ENCODE measurements at regions not wholly inside any gene's neighbourhood (a gene's known extent, or its start where the extent isn't known, plus 50 kb on each side); places are given as distances from the start of the nearest gene placed in this dataset.

GRCh38 chr7:54955696-54956420 lies 63.0 kb upstream of the EGFR start:
- Histone ChIP-seq H3K4me1 (no peaks in the 10 kb centered on the region), H3K27ac (no peak overlapping the region), H3K4me3 (no peak overlapping the region), H3K27me3 (no peaks in the 10 kb centered on the region), H3K9me3 (no peaks in the 10 kb centered on the region), H3K36me3 (no peaks in the 10 kb centered on the region)
- TF ChIP-seq EP300 (IDR thresholded peaks at IDR 0.05) (no peak), POLR2A (IDR thresholded peaks at IDR 0.05) (no peak), POLR2AphosphoS5 (IDR thresholded peaks at IDR 0.05) (no peak), CTCF (IDR thresholded peaks at IDR 0.05) (no peak)
- no peak for DNase-seq (ENCODE audit: low spot score in 2 of 2)
- WGBS, result 77% methylated on average over 8 of the region's 8 CpGs

GRCh38 chr7:54956865-54957264 lies 62.0 kb upstream of the EGFR start:
- no peaks in the 10 kb centered on the region for H3K4me1 ChIP-seq
- 92% methylated on average over 12 of the region's 13 CpGs for WGBS

GRCh38 chr7:54960517-54960916 lies 58.3 kb upstream of the EGFR start:
- H3K4me3 ChIP-seq, result no peak overlapping the region
- H3K27ac ChIP-seq, result no peak overlapping the region
- no peaks in the 10 kb centered on the region for H3K36me3 ChIP-seq
- WGBS, result 85% methylated on average over 3 of the region's 3 CpGs
- H3K27me3 ChIP-seq, result no peaks in the 10 kb centered on the region
- no peaks in the 10 kb centered on the region for H3K9me3 ChIP-seq
- H3K4me1 ChIP-seq, result no peaks in the 10 kb centered on the region
- TF ChIP-seq CTCF (IDR thresholded peaks at IDR 0.05), result no peak
- no peak for TF ChIP-seq EP300 (IDR thresholded peaks at IDR 0.05)
- TF ChIP-seq POLR2AphosphoS5 (IDR thresholded peaks at IDR 0.05), result no peak
- no peak for TF ChIP-seq POLR2A (IDR thresholded peaks at IDR 0.05)
- no peak for DNase-seq (ENCODE audit: low spot score in 2 of 2)

More at GRCh38 chr7:54956865-54957264, 62.0 kb upstream of the EGFR start:
- Histone ChIP-seq H3K27ac (no peak overlapping the region), H3K4me3 (no peak overlapping the region), H3K9me3 (no peaks in the 10 kb centered on the region), H3K27me3 (no peaks in the 10 kb centered on the region), H3K36me3 (no peaks in the 10 kb centered on the region)
- no peak for DNase-seq (ENCODE audit: low spot score in 2 of 2)
- TF ChIP-seq POLR2A (IDR thresholded peaks at IDR 0.05), result no peak
- no peak for TF ChIP-seq POLR2AphosphoS5 (IDR thresholded peaks at IDR 0.05)
- TF ChIP-seq CTCF (IDR thresholded peaks at IDR 0.05), result no peak
- TF ChIP-seq EP300 (IDR thresholded peaks at IDR 0.05), result no peak

GRCh38 chr7:54961391-54961790 lies 57.4 kb upstream of the EGFR start:
- 39% methylated on average over 6 of the region's 6 CpGs for WGBS
- TF ChIP-seq POLR2AphosphoS5 (IDR thresholded peaks at IDR 0.05), result no peak
- no peak for TF ChIP-seq EP300 (IDR thresholded peaks at IDR 0.05)
- no peak for TF ChIP-seq POLR2A (IDR thresholded peaks at IDR 0.05)
- no peak for TF ChIP-seq CTCF (IDR thresholded peaks at IDR 0.05)
- no peak overlapping the region for H3K27ac ChIP-seq

GRCh38 chr7:54963155-54963554 lies 55.7 kb upstream of the EGFR start:
- no peak for DNase-seq (ENCODE audit: low spot score in 2 of 2)
- H3K4me1 ChIP-seq, result no peaks in the 10 kb centered on the region
- H3K27me3 ChIP-seq, result no peaks in the 10 kb centered on the region
- WGBS, result 70% methylated on average over 1 of the region's 1 CpG
- H3K27ac ChIP-seq, result no peak overlapping the region
- H3K9me3 ChIP-seq, result no peaks in the 10 kb centered on the region
- no peak overlapping the region for H3K4me3 ChIP-seq
- H3K36me3 ChIP-seq, result no peaks in the 10 kb centered on the region
- TF ChIP-seq POLR2A (IDR thresholded peaks at IDR 0.05), result no peak

More at GRCh38 chr7:54961391-54961790, 57.4 kb upstream of the EGFR start:
- Histone ChIP-seq H3K36me3 (no peaks in the 10 kb centered on the region), H3K27me3 (no peaks in the 10 kb centered on the region), H3K9me3 (no peaks in the 10 kb centered on the region), H3K4me1 (no peaks in the 10 kb centered on the region), H3K4me3 (no peak overlapping the region)
- no peak for DNase-seq (ENCODE audit: low spot score in 2 of 2)

Measured in suprapubic skin (tissue), 4 donors.